Nephron (organoid): ENCODE measurements at regions not wholly inside any gene's neighbourhood (a gene's known extent, or its start where the extent isn't known, plus 50 kb on each side); places are given as distances from the start of the nearest gene placed in this dataset.
"Not testable (repeated sequence)": the region's sequence is repeated elsewhere in the genome, so short reads cannot be mapped to it uniquely, and the experiment has no call there.

Experiments used
- H3K27ac Mint-ChIP-seq, 3 experiments: 2 replicates each; pipeline ENCODE4 v1.8.0; 2020; ENCODE audit warnings: mixed read lengths in 3 of 3, mild to moderate bottlenecking in 2 of 3, moderate library complexity in 1 of 3
- H3K27me3 Mint-ChIP-seq: 2 replicates; pipeline ENCODE4 v1.8.0; 2021; ENCODE audit warnings: low read depth, mild to moderate bottlenecking, moderate library complexity, mixed read lengths
- H3K36me3 Mint-ChIP-seq: 2 replicates; pipeline ENCODE4 v1.8.0; 2020; ENCODE audit warnings: low read depth, mixed read lengths
- H3K4me1 Mint-ChIP-seq: 2 replicates; pipeline ENCODE4 v1.8.0; 2020; ENCODE audit warnings: mixed read lengths
- H3K4me3 Mint-ChIP-seq, 3 experiments: 2 replicates each; pipeline ENCODE4 v1.8.0; 2020; ENCODE audit warnings: mild to moderate bottlenecking in 3 of 3, mixed read lengths in 3 of 3, moderate library complexity in 2 of 3
- H3K9me3 Mint-ChIP-seq: 2 replicates; pipeline ENCODE4 v1.8.0; 2020; ENCODE audit warnings: mixed read lengths
- TF ChIP-seq, protein P1 (sequence below), 3 experiments: fragments of 200-600 bp; sonication (generic); IDR thresholded peaks; one replicate each; pipeline ENCODE4 v1.5.0; 2021; ENCODE audit warnings: antibody characterized with exemption in 3 of 3; ENCODE audit not compliant: unreplicated experiment in 3 of 3

DNA sequence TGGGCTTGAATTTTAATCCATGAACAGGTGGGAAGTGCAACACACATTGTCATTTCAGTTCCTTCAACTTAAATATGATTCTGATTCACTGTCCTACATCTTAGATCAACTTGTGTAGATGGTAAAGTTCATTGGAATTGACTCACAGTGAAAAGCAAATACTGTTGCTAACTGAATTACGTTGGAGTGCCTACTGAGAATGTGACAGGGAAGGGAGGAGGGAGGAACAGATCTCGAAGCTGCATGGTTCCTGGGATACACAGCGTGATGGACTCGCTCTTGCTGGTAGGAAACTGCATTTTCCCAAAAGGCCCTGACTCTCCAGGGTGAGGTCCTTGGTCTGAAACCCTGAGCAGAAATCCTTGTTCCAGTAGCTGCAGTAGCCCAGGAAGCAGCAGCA, 284.2 kb downstream of the USP46 start:
- Mint-ChIP-seq H3K27me3 (no peaks in the 10 kb centered on the region), H3K9me3 (peaks cover 15% of the 10 kb centered on the region), H3K27ac (peak overlapping the region in 2 of 3 experiments; percentile 38 to 96), H3K4me3 (no peak overlapping the region), H3K4me1 (peaks cover 40% of the 10 kb centered on the region), H3K36me3 (no peaks in the 10 kb centered on the region)
- TF ChIP-seq, protein P1, sequence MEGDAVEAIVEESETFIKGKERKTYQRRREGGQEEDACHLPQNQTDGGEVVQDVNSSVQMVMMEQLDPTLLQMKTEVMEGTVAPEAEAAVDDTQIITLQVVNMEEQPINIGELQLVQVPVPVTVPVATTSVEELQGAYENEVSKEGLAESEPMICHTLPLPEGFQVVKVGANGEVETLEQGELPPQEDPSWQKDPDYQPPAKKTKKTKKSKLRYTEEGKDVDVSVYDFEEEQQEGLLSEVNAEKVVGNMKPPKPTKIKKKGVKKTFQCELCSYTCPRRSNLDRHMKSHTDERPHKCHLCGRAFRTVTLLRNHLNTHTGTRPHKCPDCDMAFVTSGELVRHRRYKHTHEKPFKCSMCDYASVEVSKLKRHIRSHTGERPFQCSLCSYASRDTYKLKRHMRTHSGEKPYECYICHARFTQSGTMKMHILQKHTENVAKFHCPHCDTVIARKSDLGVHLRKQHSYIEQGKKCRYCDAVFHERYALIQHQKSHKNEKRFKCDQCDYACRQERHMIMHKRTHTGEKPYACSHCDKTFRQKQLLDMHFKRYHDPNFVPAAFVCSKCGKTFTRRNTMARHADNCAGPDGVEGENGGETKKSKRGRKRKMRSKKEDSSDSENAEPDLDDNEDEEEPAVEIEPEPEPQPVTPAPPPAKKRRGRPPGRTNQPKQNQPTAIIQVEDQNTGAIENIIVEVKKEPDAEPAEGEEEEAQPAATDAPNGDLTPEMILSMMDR (IDR thresholded peaks at IDR 0.05; ENCODE audit: unreplicated experiment in 3 of 3), result no peak

GRCh38 chr4:52376132-52376704, 282.9 kb downstream of the USP46 start:
- TF ChIP-seq, protein P1 (IDR thresholded peaks at IDR 0.05; ENCODE audit: unreplicated experiment in 3 of 3), result peak; percentile 58 to 78 (median 58)
- H3K36me3 Mint-ChIP-seq, result no peaks in the 10 kb centered on the region
- H3K9me3 Mint-ChIP-seq, result peaks cover 24% of the 10 kb centered on the region
- H3K4me3 Mint-ChIP-seq, result no peak overlapping the region
- no peaks in the 10 kb centered on the region for H3K27me3 Mint-ChIP-seq
- H3K4me1 Mint-ChIP-seq, result peaks cover 31% of the 10 kb centered on the region
- peak overlapping the region; percentile 93 to 96 (median 94) for H3K27ac Mint-ChIP-seq

DNA sequence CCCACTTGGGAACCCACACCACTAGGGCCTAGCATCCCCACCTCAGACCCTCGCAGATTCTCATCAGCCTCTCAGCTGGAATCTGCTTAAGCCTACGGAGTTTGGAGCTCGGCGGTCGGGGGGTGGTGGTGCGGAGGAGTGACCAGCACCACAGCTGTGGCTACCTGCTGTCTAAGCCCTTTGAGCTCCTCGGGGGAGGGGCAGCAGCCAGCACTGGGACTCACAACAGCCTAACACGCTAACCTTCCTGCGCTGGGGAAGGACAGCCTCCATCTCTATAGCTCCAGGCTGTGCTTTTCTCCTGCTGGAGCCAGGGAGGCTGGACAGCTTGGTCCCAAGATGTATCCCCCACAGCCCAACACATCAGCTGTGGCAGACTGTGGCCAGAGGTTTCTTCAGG, 281.5 kb downstream of the USP46 start:
- TF ChIP-seq, protein P1 (IDR thresholded peaks at IDR 0.05; ENCODE audit: unreplicated experiment in 3 of 3), result no peak
- H3K27ac Mint-ChIP-seq, result no peak overlapping the region
- no peaks in the 10 kb centered on the region for H3K36me3 Mint-ChIP-seq
- peaks cover 22% of the 10 kb centered on the region for H3K4me1 Mint-ChIP-seq
- H3K9me3 Mint-ChIP-seq, result peaks cover 28% of the 10 kb centered on the region
- H3K27me3 Mint-ChIP-seq, result no peaks in the 10 kb centered on the region
- H3K4me3 Mint-ChIP-seq, result no peak overlapping the region

- Mint-ChIP-seq H3K36me3 (peaks cover 8% of the 10 kb centered on the region), H3K9me3 (peaks cover 14% of the 10 kb centered on the region), H3K27ac (peak overlapping the region in 2 of 3 experiments; percentile 5 to 9), H3K4me1 (peaks cover 15% of the 10 kb centered on the region), H3K27me3 (peaks cover 8% of the 10 kb centered on the region), H3K4me3 (no peak overlapping the region)
- TF ChIP-seq, protein P1 (IDR thresholded peaks at IDR 0.05; ENCODE audit: unreplicated experiment in 3 of 3), result no peak
Measured at GRCh38 chr4:52407545-52407944, 251.6 kb downstream of the USP46 start.

- Mint-ChIP-seq H3K36me3 (peaks cover 12% of the 10 kb centered on the region), H3K4me3 (no peak overlapping the region), H3K27ac (peak overlapping the region in 1 of 3 experiments; percentile 5), H3K4me1 (peaks cover 18% of the 10 kb centered on the region), H3K27me3 (peaks cover 8% of the 10 kb centered on the region), H3K9me3 (peaks cover 18% of the 10 kb centered on the region)
- TF ChIP-seq, protein P1 (IDR thresholded peaks at IDR 0.05; ENCODE audit: unreplicated experiment in 3 of 3), result no peak
Measured at GRCh38 chr4:52408032-52408431, 251.1 kb downstream of the USP46 start.

- peaks cover 8% of the 10 kb centered on the region for H3K27me3 Mint-ChIP-seq
- TF ChIP-seq, protein P1 (IDR thresholded peaks at IDR 0.05; ENCODE audit: unreplicated experiment in 3 of 3), result no peak
- H3K27ac Mint-ChIP-seq, result peak overlapping the region in 1 of 3 experiments; percentile 5
- H3K4me1 Mint-ChIP-seq, result peaks cover 17% of the 10 kb centered on the region
- peaks cover 22% of the 10 kb centered on the region for H3K9me3 Mint-ChIP-seq
- no peak overlapping the region for H3K4me3 Mint-ChIP-seq
- H3K36me3 Mint-ChIP-seq, result peaks cover 14% of the 10 kb centered on the region
Measured at GRCh38 chr4:52408471-52408870, 250.6 kb downstream of the USP46 start.

GRCh38 chr4:52409766-52410165, 249.3 kb downstream of the USP46 start:
- Mint-ChIP-seq H3K9me3 (peaks cover 22% of the 10 kb centered on the region), H3K4me1 (peaks cover 13% of the 10 kb centered on the region), H3K36me3 (peaks cover 14% of the 10 kb centered on the region)
- H3K4me3 Mint-ChIP-seq, H3K27me3 Mint-ChIP-seq, H3K27ac Mint-ChIP-seq: not testable (repeated sequence)
